ENCODE measurements at regions not wholly inside any gene's neighbourhood (a gene's known extent, or its start where the extent isn't known, plus 50 kb on each side); places are given as distances from the start of the nearest gene placed in this dataset.

DNA sequence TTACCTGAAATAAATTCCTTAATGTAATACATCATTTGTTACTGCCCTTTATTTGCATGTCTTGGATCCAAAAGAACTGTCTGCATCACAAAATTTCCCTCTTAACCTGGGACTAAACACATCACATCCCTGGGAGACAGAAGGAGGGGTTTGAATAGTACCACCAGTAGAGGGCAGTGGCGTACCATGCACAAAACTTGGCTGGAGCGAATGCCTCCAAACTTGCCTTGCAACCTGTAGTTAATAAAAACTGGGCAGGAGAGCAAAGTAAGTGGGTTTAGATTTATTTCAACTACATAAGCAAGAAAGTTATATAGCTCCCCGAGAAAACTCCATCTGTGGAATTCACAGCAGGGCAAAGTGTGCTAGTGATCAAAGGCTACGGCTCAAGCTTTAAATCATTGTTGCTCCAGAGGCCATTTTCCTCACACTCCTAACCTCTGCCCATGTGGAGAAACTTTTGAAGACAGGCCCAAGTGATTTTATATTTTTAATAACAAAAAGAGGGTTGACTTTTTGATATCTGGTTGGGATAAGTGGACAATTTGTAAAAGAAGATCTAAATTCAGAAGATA lies 1176.7 kb upstream of the SEL1L start:
- peak; percentile 88 for TF ChIP-seq CTCF (IDR thresholded peaks at IDR 0.05; ENCODE audit: low read depth, low read length)
- TF ChIP-seq POLR2A (IDR thresholded peaks at IDR 0.05; ENCODE audit: extremely low read depth, insufficient read length), result no peak
- no peak for TF ChIP-seq MYC (IDR thresholded peaks at IDR 0.05; ENCODE audit: low read depth, low read length)

Measured in NB4 (cell line).